ENCODE measurements at regions not wholly inside any gene's neighbourhood (a gene's known extent, or its start where the extent isn't known, plus 50 kb on each side); places are given as distances from the start of the nearest gene placed in this dataset.
"Not testable (repeated sequence)": the region's sequence is repeated elsewhere in the genome, so short reads cannot be mapped to it uniquely, and the experiment has no call there.

DNA sequence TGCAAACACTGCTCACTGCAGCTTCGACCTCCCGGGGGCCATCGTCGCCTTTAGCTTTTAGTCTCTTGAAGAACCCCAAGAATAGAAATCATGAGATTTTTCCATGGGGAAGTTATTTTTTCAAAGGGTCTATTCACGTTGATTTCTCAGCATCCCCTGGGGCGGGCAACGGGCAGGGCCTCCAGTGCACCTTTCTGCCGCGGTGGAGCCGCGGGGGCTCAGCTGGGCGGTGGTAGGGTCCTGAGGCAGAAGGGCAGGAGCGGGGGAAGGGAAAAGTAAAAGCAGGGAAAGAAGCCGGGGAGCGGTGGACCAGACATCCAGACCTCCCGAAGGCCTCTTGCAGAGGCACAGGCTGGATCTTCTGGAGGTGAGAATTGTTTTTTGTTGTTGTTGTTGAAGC, 253.8 kb downstream of the FAM72C start:
- TF ChIP-seq, protein P1, sequence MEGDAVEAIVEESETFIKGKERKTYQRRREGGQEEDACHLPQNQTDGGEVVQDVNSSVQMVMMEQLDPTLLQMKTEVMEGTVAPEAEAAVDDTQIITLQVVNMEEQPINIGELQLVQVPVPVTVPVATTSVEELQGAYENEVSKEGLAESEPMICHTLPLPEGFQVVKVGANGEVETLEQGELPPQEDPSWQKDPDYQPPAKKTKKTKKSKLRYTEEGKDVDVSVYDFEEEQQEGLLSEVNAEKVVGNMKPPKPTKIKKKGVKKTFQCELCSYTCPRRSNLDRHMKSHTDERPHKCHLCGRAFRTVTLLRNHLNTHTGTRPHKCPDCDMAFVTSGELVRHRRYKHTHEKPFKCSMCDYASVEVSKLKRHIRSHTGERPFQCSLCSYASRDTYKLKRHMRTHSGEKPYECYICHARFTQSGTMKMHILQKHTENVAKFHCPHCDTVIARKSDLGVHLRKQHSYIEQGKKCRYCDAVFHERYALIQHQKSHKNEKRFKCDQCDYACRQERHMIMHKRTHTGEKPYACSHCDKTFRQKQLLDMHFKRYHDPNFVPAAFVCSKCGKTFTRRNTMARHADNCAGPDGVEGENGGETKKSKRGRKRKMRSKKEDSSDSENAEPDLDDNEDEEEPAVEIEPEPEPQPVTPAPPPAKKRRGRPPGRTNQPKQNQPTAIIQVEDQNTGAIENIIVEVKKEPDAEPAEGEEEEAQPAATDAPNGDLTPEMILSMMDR (IDR thresholded peaks at IDR 0.05): no peak
- TF ChIP-seq POLR2A (IDR thresholded peaks at IDR 0.05): no peak
- Histone ChIP-seq H3K27ac (no peak overlapping the region), H3K4me3 (no peak overlapping the region), H3K27me3 (no peaks in the 10 kb centered on the region), H3K36me3 (no peaks in the 10 kb centered on the region), H3K4me1 (no peaks in the 10 kb centered on the region), H3K9me3 (no peaks in the 10 kb centered on the region)
- DNase-seq: no peak

- no peaks in the 10 kb centered on the region for H3K4me1 ChIP-seq
- no peak overlapping the region for H3K27ac ChIP-seq
- no peaks in the 10 kb centered on the region for H3K36me3 ChIP-seq
- H3K9me3 ChIP-seq: no peaks in the 10 kb centered on the region
- no peak for DNase-seq
- no peaks in the 10 kb centered on the region for H3K27me3 ChIP-seq
- no peak for TF ChIP-seq POLR2A (IDR thresholded peaks at IDR 0.05)
- TF ChIP-seq, protein P1 (IDR thresholded peaks at IDR 0.05): no peak
- H3K4me3 ChIP-seq: no peak overlapping the region
Observed at GRCh38 chr1:143717434-143717833, 254.4 kb downstream of the FAM72C start.

- not testable (repeated sequence) for H3K4me3 ChIP-seq, H3K36me3 ChIP-seq, H3K4me1 ChIP-seq, H3K27ac ChIP-seq, H3K9me3 ChIP-seq, DNase-seq, H3K27me3 ChIP-seq
Observed at GRCh38 chr1:143714913-143715312, 256.9 kb downstream of the FAM72C start.

DNA sequence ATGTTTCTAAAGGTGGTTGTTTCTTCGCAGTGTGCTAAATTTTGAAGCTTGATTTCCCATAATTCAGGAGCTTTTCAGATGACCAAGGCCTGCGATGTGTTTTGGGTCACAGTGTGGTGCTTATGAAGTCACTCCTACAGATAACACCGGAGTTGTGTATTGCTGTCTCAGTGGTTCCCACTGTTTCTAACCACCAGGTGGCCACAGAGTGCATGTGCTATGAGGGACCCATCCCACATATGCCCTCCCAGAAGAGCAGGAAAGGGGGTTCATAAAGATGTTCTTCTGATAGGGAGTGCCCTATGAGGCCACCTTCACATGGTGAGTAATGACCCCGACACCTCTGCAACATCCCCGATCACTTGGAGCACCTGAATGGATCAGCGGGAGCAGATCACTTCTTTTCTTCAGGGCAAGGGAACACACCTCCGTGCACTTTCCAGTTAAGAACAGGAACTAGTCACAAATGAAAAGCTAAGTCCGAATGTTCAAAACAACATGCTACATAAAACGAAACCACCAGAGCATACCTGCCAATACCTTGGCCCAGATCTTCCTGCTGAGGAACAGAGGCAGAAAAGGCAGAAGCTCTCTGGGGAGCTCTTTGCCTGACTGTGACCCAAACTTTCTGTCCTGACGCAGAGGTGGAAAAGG, 262.1 kb downstream of the FAM72C start:
- TF ChIP-seq, protein P1 (IDR thresholded peaks at IDR 0.05): peak in 4 of 6 experiments; percentile 18 to 55 (median 40)
- peak in 1 of 3 donors; percentile 58 for DNase-seq
- H3K27ac ChIP-seq, H3K36me3 ChIP-seq, H3K27me3 ChIP-seq, H3K9me3 ChIP-seq, H3K4me3 ChIP-seq, H3K4me1 ChIP-seq: not testable (repeated sequence)

GRCh38 chr1:143702739-143703138, 269.0 kb downstream of the FAM72C start:
- H3K4me3 ChIP-seq, H3K27me3 ChIP-seq, H3K27ac ChIP-seq, H3K36me3 ChIP-seq, H3K9me3 ChIP-seq, DNase-seq, H3K4me1 ChIP-seq: not testable (repeated sequence)

GRCh38 chr1:143699731-143700130, 272.1 kb downstream of the FAM72C start:
- H3K9me3 ChIP-seq: no peaks in the 10 kb centered on the region
- H3K36me3 ChIP-seq: no peaks in the 10 kb centered on the region
- H3K4me1 ChIP-seq: no peaks in the 10 kb centered on the region
- H3K4me3 ChIP-seq: no peak overlapping the region
- no peaks in the 10 kb centered on the region for H3K27me3 ChIP-seq
- no peak overlapping the region for H3K27ac ChIP-seq
- TF ChIP-seq, protein P1 (IDR thresholded peaks at IDR 0.05): no peak
- no peak for TF ChIP-seq POLR2A (IDR thresholded peaks at IDR 0.05)
- no peak for DNase-seq

DNA sequence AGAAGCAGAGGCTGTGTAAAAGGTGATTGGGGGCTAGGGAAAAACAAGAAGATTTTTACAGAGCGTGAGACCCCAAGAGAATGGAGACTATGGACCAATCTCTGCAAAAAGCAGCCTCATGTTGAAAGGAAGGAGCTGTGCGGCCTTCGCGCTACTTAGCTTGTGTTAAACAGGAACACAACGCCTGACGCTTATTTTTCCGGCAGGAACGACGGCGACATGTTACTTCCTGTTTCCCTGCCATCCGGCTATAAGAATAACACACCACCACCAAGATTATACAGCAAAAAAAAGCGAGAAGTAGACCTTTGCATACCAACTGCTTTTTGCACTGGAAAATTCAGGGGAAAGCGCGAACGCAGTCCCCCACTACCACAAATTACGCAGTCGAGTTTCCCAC, 272.7 kb downstream of the FAM72C start:
- Histone ChIP-seq H3K27me3 (no peaks in the 10 kb centered on the region), H3K36me3 (no peaks in the 10 kb centered on the region), H3K9me3 (no peaks in the 10 kb centered on the region), H3K4me3 (no peak overlapping the region), H3K4me1 (no peaks in the 10 kb centered on the region), H3K27ac (no peak overlapping the region)
- TF ChIP-seq POLR2A (IDR thresholded peaks at IDR 0.05): no peak
- TF ChIP-seq, protein P1 (IDR thresholded peaks at IDR 0.05): no peak
- no peak for DNase-seq

Data from Peyer's patch (tissue), 4 donors.